H1 (cell line): ENCODE measurements at regions not wholly inside any gene's neighbourhood (a gene's known extent, or its start where the extent isn't known, plus 50 kb on each side); places are given as distances from the start of the nearest gene placed in this dataset.
A peak's percentile ranks its signal among the peaks of the same experiment; 100 is the strongest.

ENCODE experiments used
- CTCF ChIA-PET: fragments of 300-600 bp; sonication (Branson Sonifier 250); formaldehyde crosslinking; loops from one replicate; lab custom pipeline; 2021; ENCODE audit not compliant: partially characterized antibody; lab: Charles Lee
- POLR2A ChIA-PET: fragments of 300-600 bp; sonication (Branson Sonifier 250); formaldehyde crosslinking; loops from one replicate; lab custom pipeline; 2021; ENCODE audit warnings: inconsistent platforms; ENCODE audit not compliant: partially characterized antibody; lab: Charles Lee
- DNase-seq, 2 experiments: peaks; one replicate each; pipeline versions ENCODE4 v3.0.0 to v3.0.0-alpha.2; 2010 to 2022; ENCODE audit warnings: low spot score in 2 of 2, low read depth in 1 of 2, mixed read lengths in 1 of 2
- FAIRE-seq: peaks from 2 replicates; lab custom pipeline; 2011; peaks lifted over from hg19 to GRCh38; lab: Jason Lieb, UNC
- H2AFZ ChIP-seq: 2 replicates; pipeline ENCODE4 v1.8.1; 2012; ENCODE audit warnings: low read length, inconsistent platforms
- H2AK5ac ChIP-seq: 2 replicates; pipeline ENCODE4 v1.6.1; 2013; ENCODE audit warnings: low read depth, low read length
- H2BK120ac ChIP-seq: replicated peaks from 2 replicates; pipeline ENCODE3; 2013; ENCODE audit warnings: low read depth, low read length, inconsistent platforms
- H2BK12ac ChIP-seq: 2 replicates; pipeline ENCODE4 v1.6.1; 2013; ENCODE audit warnings: low read depth, low read length
- H2BK15ac ChIP-seq: 2 replicates; pipeline ENCODE4 v1.6.1; 2013; ENCODE audit warnings: low read length
- H2BK20ac ChIP-seq: 2 replicates; pipeline ENCODE4 v1.6.1; 2013; ENCODE audit warnings: low read length
- H2BK5ac ChIP-seq: 2 replicates; pipeline ENCODE4 v1.6.1; 2013; ENCODE audit warnings: low read depth, low read length
- H3K14ac ChIP-seq: 2 replicates; pipeline ENCODE4 v1.6.1; 2013; ENCODE audit warnings: inconsistent platforms; ENCODE audit not compliant: insufficient read length
- H3K18ac ChIP-seq: 2 replicates; pipeline ENCODE4 v1.6.1; 2013; ENCODE audit warnings: low read length; ENCODE audit errors: extremely low read depth
- H3K23ac ChIP-seq: 2 replicates; pipeline ENCODE4 v1.6.1; 2013; ENCODE audit warnings: inconsistent platforms; ENCODE audit not compliant: insufficient read length
- H3K23me2 ChIP-seq: 2 replicates; pipeline ENCODE4 v1.6.1; 2013; ENCODE audit warnings: low read depth, low read length
- H3K27ac ChIP-seq: 2 replicates; pipeline ENCODE4 v1.6.1; 2011; ENCODE audit warnings: low read depth, low read length, inconsistent platforms
- H3K27me3 ChIP-seq, 4 experiments: replicated peaks in 1 of 4; 1 replicate in 1 of 4; 2 replicates in 3 of 4; pipeline versions ENCODE4 v1.6.1 to v1.8.1; 2011 to 2013; ENCODE audit warnings: low read length in 3 of 4, mild to moderate bottlenecking in 3 of 4, inconsistent platforms in 2 of 4, mixed read lengths in 2 of 4, moderate library complexity in 1 of 4; ENCODE audit not compliant: control insufficient read depth in 3 of 4, insufficient read depth in 3 of 4; ENCODE audit errors: extremely low read depth in 1 of 4
- H3K36me3 ChIP-seq, 4 experiments: 2 replicates each; pipeline versions ENCODE4 v1.6.1 to v1.8.1; 2011 to 2013; ENCODE audit warnings: mild to moderate bottlenecking in 4 of 4, low read length in 3 of 4, moderate library complexity in 2 of 4, control low read depth in 1 of 4, inconsistent platforms in 1 of 4; ENCODE audit not compliant: insufficient read depth in 4 of 4, control insufficient read depth in 2 of 4
- H3K4ac ChIP-seq: replicated peaks from 2 replicates; pipeline ENCODE3; 2013; ENCODE audit warnings: low read length, low read depth, mixed read lengths, inconsistent platforms; ENCODE audit not compliant: insufficient read length
- H3K4me1 ChIP-seq, 4 experiments: replicated peaks in 1 of 4; 1 replicate in 1 of 4; 2 replicates in 3 of 4; pipeline versions ENCODE4 v1.6.1 to v1.8.1; 2011 to 2013; ENCODE audit warnings: low read length in 3 of 4, inconsistent platforms in 2 of 4, mixed read lengths in 1 of 4; ENCODE audit not compliant: insufficient read depth in 4 of 4, control insufficient read depth in 3 of 4
- H3K4me2 ChIP-seq, 2 experiments: 2 replicates each; pipeline versions ENCODE4 v1.6.1 to v1.8.1; 2011 to 2013; ENCODE audit warnings: low read depth in 2 of 2, low read length in 2 of 2, control low read depth in 1 of 2, inconsistent platforms in 1 of 2, mild to moderate bottlenecking in 1 of 2; ENCODE audit not compliant: insufficient read depth in 1 of 2
- H3K4me3 ChIP-seq, 4 experiments: fragments of 200-600, 300-600 bp in 1 of 4; sonication (generic), shearing (Covaris generic), sonication (Bioruptor Twin) in 1 of 4; 2 replicates each; pipeline versions ENCODE4 v1.5.1 to v1.8.1; 2011 to 2016; ENCODE audit warnings: low read length in 4 of 4, low read depth in 3 of 4, control low read depth in 2 of 4, inconsistent platforms in 2 of 4, mild to moderate bottlenecking in 2 of 4, mixed read lengths in 1 of 4, moderate library complexity in 1 of 4; ENCODE audit not compliant: insufficient read depth in 2 of 4; ENCODE audit errors: extremely low read depth in 1 of 4
- H3K56ac ChIP-seq: replicated peaks from 2 replicates; pipeline ENCODE3; 2013; ENCODE audit warnings: low read depth, mild to moderate bottlenecking, mixed read lengths, low read length, inconsistent platforms; ENCODE audit not compliant: insufficient read length
- H3K79me1 ChIP-seq: 2 replicates; pipeline ENCODE4 v1.6.1; 2013; ENCODE audit warnings: low read depth, low read length, control low read depth
- H3K79me2 ChIP-seq, 2 experiments: 2 replicates each; pipeline versions ENCODE4 v1.6.1 to v1.8.1; 2012 to 2013; ENCODE audit warnings: low read length in 2 of 2, mild to moderate bottlenecking in 2 of 2, inconsistent platforms in 1 of 2; ENCODE audit not compliant: insufficient read depth in 2 of 2, control insufficient read depth in 1 of 2
- H3K9ac ChIP-seq, 4 experiments: replicated peaks in 1 of 4; 1 replicate in 1 of 4; 2 replicates in 3 of 4; pipeline versions ENCODE4 v1.6.1 to v1.8.1; 2011 to 2013; ENCODE audit warnings: low read depth in 3 of 4, low read length in 3 of 4, control low read depth in 2 of 4, mild to moderate bottlenecking in 2 of 4, moderate library complexity in 2 of 4, inconsistent platforms in 1 of 4; ENCODE audit errors: extremely low read depth in 1 of 4
- H3K9me3 ChIP-seq, 2 experiments: 2 replicates each; pipeline versions ENCODE4 v1.6.1 to v1.8.1; 2012 to 2013; ENCODE audit warnings: mild to moderate bottlenecking in 2 of 2, moderate library complexity in 2 of 2, control low read depth in 1 of 2, inconsistent platforms in 1 of 2, low read depth in 1 of 2, low read length in 1 of 2, mixed read lengths in 1 of 2; ENCODE audit not compliant: insufficient read depth in 2 of 2
- H4K20me1 ChIP-seq, 2 experiments: replicated peaks in 1 of 2; 2 replicates each; pipeline versions ENCODE3 to v1.8.1; 2011 to 2013; ENCODE audit warnings: inconsistent platforms in 2 of 2, low read length in 2 of 2, mild to moderate bottlenecking in 1 of 2; ENCODE audit not compliant: insufficient read depth in 2 of 2, control insufficient read depth in 1 of 2
- H4K5ac ChIP-seq: 2 replicates; pipeline ENCODE4 v1.6.1; 2013; ENCODE audit warnings: low read length, low read depth, mixed read lengths, inconsistent platforms; ENCODE audit not compliant: insufficient read length
- H4K8ac ChIP-seq: 2 replicates; pipeline ENCODE4 v1.8.0; 2013; ENCODE audit warnings: mild to moderate bottlenecking, moderate library complexity, low read length, inconsistent platforms; ENCODE audit not compliant: insufficient read depth; ENCODE audit errors: extremely low read depth
- H4K91ac ChIP-seq: replicated peaks from 2 replicates; pipeline ENCODE3; 2013; ENCODE audit warnings: low read length, mixed read lengths, inconsistent platforms; ENCODE audit not compliant: insufficient read length
- MAFK ChIP-seq: IDR thresholded peaks from 2 replicates; pipeline ENCODE4 v1.6.1; 2012; ENCODE audit warnings: low read depth, mild to moderate bottlenecking, improper control_type of control experiment, low read length
- TAF1 ChIP-seq: IDR thresholded peaks from 2 replicates; pipeline ENCODE4 v1.6.1; 2011; ENCODE audit warnings: mild to moderate bottlenecking, low read depth, low read length
- WGBS, 2 experiments: shearing (Covaris generic) in 1 of 2; methylation state at CpG; one replicate each; pipeline versions ENCODE4 v1.1.6 to v1.1.7; 2013 to 2015; ENCODE audit warnings: low lambda C conversion rate in 2 of 2, mixed read lengths in 2 of 2, inconsistent platforms in 1 of 2, low coverage in 1 of 2, missing lambda C conversion rate in 1 of 2; ENCODE audit not compliant: insufficient replicate concordance in 2 of 2, insufficient coverage in 1 of 2, insufficient read length in 1 of 2; ENCODE audit errors: extremely low coverage in 1 of 2, missing lambda C conversion rate in 1 of 2; 5-methylcytosine and 5-hydroxymethylcytosine counted together

DNA sequence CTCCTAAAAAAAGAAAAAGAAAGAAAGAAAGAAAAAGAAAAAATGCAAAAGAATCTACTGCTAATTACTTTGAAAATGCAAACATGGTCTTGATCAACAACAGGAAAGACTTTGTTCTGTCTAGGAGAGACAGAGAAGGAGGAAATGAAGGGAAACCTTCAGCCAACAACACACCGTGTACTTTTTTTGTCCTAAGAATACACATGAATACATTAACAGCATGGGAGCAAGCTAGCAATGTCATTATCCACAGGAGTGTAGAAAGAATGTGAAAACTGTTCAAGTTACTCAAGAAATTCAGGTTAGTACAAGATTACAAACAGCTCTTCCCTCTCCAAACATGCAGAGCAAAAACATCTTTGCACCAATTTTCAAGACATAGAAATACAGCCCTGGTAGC is 326.3 kb downstream of the UBE3D start:
- H4K8ac ChIP-seq, result no peak overlapping the region

More for the DNA sequence above, 326.3 kb downstream of the UBE3D start:
- no peak overlapping the region for H4K5ac ChIP-seq
- DNase-seq (no peak), FAIRE-seq (no peak)
- WGBS, 2 experiments, result 11% methylated on average over 1 of the region's 1 CpG; no CpG with 5 or more reads in 1 of the 2 experiments
- peaks cover 0 to 8% (median 6%) of the 10 kb centered on the region in 4 experiments; a peak in 5 of 7 replicates for H3K4me1 ChIP-seq
- H3K9me3 ChIP-seq, result no peaks in the 10 kb centered on the region
- H3K36me3 ChIP-seq, result no peaks in the 10 kb centered on the region
- no peak overlapping the region for H3K4ac ChIP-seq
- H3K27ac ChIP-seq, result no peak overlapping the region
- H3K9ac ChIP-seq, result no peak overlapping the region
- H3K14ac ChIP-seq, result no peak overlapping the region
- TF ChIP-seq MAFK, result no peak
- TF ChIP-seq TAF1, result no peak
- no peak overlapping the region for H4K91ac ChIP-seq
- no peaks in the 10 kb centered on the region for H3K27me3 ChIP-seq
- H2AFZ ChIP-seq, result no peak overlapping the region
- H2BK5ac ChIP-seq, result no peak overlapping the region
- ChIA-PET POLR2A (no interaction called here), CTCF (interaction anchor here (0.7 to 2.0 kb wide), 5 partner anchors 27 to 733 kb away, joined by 3 to 8 read pairs (median 3); no protein-coding TSS in a partner anchor)
- no peak overlapping the region for H3K18ac ChIP-seq
- H2BK120ac ChIP-seq, result no peak overlapping the region
- H3K79me2 ChIP-seq, result no peaks in the 10 kb centered on the region
- H3K56ac ChIP-seq, result no peak overlapping the region
- H3K23me2 ChIP-seq, result no peaks in the 10 kb centered on the region
- H3K4me2 ChIP-seq, result peak overlapping the region; percentile 13 to 38; a peak in 2 of 4 replicates
- H3K79me1 ChIP-seq, result no peaks in the 10 kb centered on the region
- H2BK15ac ChIP-seq, result no peak overlapping the region
- H2BK12ac ChIP-seq, result no peak overlapping the region
- no peaks in the 10 kb centered on the region for H4K20me1 ChIP-seq
- no peak overlapping the region for H2BK20ac ChIP-seq
- no peak overlapping the region for H2AK5ac ChIP-seq
- H3K4me3 ChIP-seq, result peak overlapping the region in 1 of 4 experiments; percentile 5; a peak in 1 of 8 replicates
- H3K23ac ChIP-seq, result no peak overlapping the region
